ENCODE measurements at regions not wholly inside any gene's neighbourhood (a gene's known extent, or its start where the extent isn't known, plus 50 kb on each side); places are given as distances from the start of the nearest gene placed in this dataset.

- TF ChIP-seq CTCF (IDR thresholded peaks at IDR 0.05) (no peak), POLR2A (IDR thresholded peaks at IDR 0.05) (no peak)
Measured at GRCh38 chr3:6585360-6585759, 275.6 kb upstream of the GRM7 start.

Measured in prostate gland (tissue), 2 donors.